Suprapubic skin (tissue), 4 donors: ENCODE measurements at regions not wholly inside any gene's neighbourhood (a gene's known extent, or its start where the extent isn't known, plus 50 kb on each side); places are given as distances from the start of the nearest gene placed in this dataset.

Experiments used
- DNase-seq, 2 donors: peaks; one replicate each; pipeline ENCODE4 v3.0.0-alpha.2; 2019; ENCODE audit warnings: low spot score in 2 of 2
- H3K27ac ChIP-seq: fragments of 200-600 bp; sonication (generic); one replicate; pipeline ENCODE4 v1.5.1; 2019
- H3K27me3 ChIP-seq: fragments of 200-600 bp; sonication (generic); one replicate; pipeline ENCODE4 v1.5.1; 2019
- H3K36me3 ChIP-seq: fragments of 200-600 bp; sonication (generic); one replicate; pipeline ENCODE4 v1.5.1; 2019
- H3K4me1 ChIP-seq: fragments of 200-600 bp; sonication (generic); one replicate; pipeline ENCODE4 v1.5.1; 2019
- H3K4me3 ChIP-seq: fragments of 200-600 bp; sonication (generic); one replicate; pipeline ENCODE4 v1.5.1; 2019; ENCODE audit warnings: mild to moderate bottlenecking
- H3K9me3 ChIP-seq: fragments of 200-600 bp; sonication (generic); one replicate; pipeline ENCODE4 v1.5.1; 2019
- EP300 ChIP-seq: sonication (generic); formaldehyde crosslinking; IDR thresholded peaks from one replicate; pipeline ENCODE4 v1.6.1; 2017; ENCODE audit warnings: antibody characterized with exemption
- POLR2A ChIP-seq, 2 donors: fragments of 450-650 bp; IDR thresholded peaks; one replicate each; pipeline ENCODE4 v1.6.1; 2017; ENCODE audit warnings: antibody characterized with exemption in 2 of 2, mild to moderate bottlenecking in 2 of 2, moderate library complexity in 2 of 2
- POLR2AphosphoS5 ChIP-seq, 3 donors: sonication (generic); formaldehyde crosslinking; IDR thresholded peaks; one replicate each; pipeline ENCODE4 v1.6.1; 2017; ENCODE audit warnings: antibody characterized with exemption in 3 of 3
- WGBS: methylation state at CpG from one replicate; pipeline ENCODE4 v1.1.5; 2018; 5-methylcytosine and 5-hydroxymethylcytosine counted together
- TF ChIP-seq, protein P1 (sequence below), 2 donors: fragments of 200-600 bp in 1 of 2; fragments of 450-650 bp in 1 of 2; sonication (generic) in 1 of 2; IDR thresholded peaks; one replicate each; pipeline ENCODE4 v1.5.1; 2016 to 2019; ENCODE audit warnings: antibody characterized with exemption in 2 of 2, mild to moderate bottlenecking in 1 of 2, moderate library complexity in 1 of 2

DNA sequence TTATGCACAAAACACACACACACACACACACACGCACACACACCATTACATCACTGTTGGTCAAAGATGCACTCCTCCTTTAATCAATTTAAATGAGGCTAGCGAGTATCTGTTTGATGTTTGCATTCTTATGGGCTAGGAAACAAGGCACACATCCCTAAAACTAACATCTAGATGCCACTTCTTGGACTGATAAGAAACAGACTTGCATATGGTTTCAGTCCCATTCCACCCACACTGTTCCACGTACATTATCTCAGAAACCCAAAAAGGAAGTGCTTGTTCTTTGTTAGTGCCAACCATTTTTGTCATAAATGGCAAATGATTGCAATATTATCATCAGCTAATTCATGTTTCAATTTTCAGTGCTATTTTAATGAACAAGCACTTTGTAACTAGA is 69.5 kb downstream of the CCR1 start:
- Histone ChIP-seq H3K4me1 (peaks cover 3% of the 10 kb centered on the region), H3K27ac (no peak overlapping the region), H3K4me3 (no peak overlapping the region), H3K27me3 (no peaks in the 10 kb centered on the region), H3K9me3 (no peaks in the 10 kb centered on the region), H3K36me3 (no peaks in the 10 kb centered on the region)
- no peak for TF ChIP-seq POLR2A (IDR thresholded peaks at IDR 0.05)
- TF ChIP-seq, protein P1, sequence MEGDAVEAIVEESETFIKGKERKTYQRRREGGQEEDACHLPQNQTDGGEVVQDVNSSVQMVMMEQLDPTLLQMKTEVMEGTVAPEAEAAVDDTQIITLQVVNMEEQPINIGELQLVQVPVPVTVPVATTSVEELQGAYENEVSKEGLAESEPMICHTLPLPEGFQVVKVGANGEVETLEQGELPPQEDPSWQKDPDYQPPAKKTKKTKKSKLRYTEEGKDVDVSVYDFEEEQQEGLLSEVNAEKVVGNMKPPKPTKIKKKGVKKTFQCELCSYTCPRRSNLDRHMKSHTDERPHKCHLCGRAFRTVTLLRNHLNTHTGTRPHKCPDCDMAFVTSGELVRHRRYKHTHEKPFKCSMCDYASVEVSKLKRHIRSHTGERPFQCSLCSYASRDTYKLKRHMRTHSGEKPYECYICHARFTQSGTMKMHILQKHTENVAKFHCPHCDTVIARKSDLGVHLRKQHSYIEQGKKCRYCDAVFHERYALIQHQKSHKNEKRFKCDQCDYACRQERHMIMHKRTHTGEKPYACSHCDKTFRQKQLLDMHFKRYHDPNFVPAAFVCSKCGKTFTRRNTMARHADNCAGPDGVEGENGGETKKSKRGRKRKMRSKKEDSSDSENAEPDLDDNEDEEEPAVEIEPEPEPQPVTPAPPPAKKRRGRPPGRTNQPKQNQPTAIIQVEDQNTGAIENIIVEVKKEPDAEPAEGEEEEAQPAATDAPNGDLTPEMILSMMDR (IDR thresholded peaks at IDR 0.05): no peak
- no peak for TF ChIP-seq POLR2AphosphoS5 (IDR thresholded peaks at IDR 0.05)
- TF ChIP-seq EP300: no peak
- no peak for DNase-seq
- WGBS: 62% methylated on average over 3 of the region's 3 CpGs

DNA sequence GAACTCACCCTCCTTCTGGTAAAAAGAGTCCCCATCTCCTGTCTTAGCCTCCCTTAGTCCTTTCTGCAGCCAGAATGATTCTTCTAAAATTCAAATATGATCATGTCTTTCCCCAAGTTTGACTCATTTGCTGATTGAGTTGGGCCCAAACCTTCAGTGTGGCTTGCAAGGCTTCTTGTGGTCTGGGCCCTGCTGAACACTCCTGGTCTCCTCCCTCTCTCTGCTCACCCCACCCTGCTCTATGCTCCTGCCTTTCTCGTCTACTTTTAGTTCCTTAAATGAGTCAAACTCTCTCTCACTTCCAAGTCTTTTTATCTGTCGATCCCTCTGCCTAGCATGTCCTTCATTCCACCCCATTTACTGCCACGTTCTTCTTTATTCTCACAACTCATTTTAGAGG is 72.6 kb downstream of the CCR1 start:
- H3K36me3 ChIP-seq: no peaks in the 10 kb centered on the region
- H3K4me3 ChIP-seq: no peak overlapping the region
- WGBS: 74% methylated on average over 3 of the region's 3 CpGs
- H3K27ac ChIP-seq: no peak overlapping the region
- peaks cover 3% of the 10 kb centered on the region for H3K4me1 ChIP-seq
- no peaks in the 10 kb centered on the region for H3K27me3 ChIP-seq
- DNase-seq: no peak
- no peaks in the 10 kb centered on the region for H3K9me3 ChIP-seq
- TF ChIP-seq, protein P1 (IDR thresholded peaks at IDR 0.05): no peak
- TF ChIP-seq POLR2A (IDR thresholded peaks at IDR 0.05): no peak

DNA sequence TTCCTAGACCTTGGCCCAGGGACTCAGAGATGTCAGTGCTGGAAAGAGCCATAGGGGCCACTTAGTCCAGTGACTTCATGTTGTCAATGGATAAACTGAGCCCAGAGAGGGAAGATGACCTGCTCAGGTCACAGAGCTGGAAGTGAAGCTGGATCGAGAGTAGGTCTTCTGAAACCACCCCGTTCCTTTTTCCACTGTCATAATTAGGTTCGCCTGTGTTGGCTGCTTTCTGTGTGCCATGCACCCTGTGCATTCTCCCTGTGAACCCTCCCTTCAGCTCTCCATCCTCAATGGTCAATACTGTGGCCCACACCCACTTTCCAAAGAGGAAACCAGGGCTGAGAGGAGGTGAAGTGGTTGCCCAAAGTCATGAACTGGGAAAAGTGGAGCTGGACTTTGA is 74.8 kb downstream of the CCR1 start:
- TF ChIP-seq POLR2A (IDR thresholded peaks at IDR 0.05) (no peak), EP300 (no peak), POLR2AphosphoS5 (IDR thresholded peaks at IDR 0.05) (no peak)
- TF ChIP-seq, protein P1 (IDR thresholded peaks at IDR 0.05): no peak
- Histone ChIP-seq H3K4me1 (peaks cover 3% of the 10 kb centered on the region), H3K36me3 (no peaks in the 10 kb centered on the region), H3K27ac (no peak overlapping the region), H3K27me3 (no peaks in the 10 kb centered on the region), H3K9me3 (no peaks in the 10 kb centered on the region), H3K4me3 (no peak overlapping the region)
- DNase-seq: no peak
- WGBS: 90% methylated on average over 3 of the region's 3 CpGs

DNA sequence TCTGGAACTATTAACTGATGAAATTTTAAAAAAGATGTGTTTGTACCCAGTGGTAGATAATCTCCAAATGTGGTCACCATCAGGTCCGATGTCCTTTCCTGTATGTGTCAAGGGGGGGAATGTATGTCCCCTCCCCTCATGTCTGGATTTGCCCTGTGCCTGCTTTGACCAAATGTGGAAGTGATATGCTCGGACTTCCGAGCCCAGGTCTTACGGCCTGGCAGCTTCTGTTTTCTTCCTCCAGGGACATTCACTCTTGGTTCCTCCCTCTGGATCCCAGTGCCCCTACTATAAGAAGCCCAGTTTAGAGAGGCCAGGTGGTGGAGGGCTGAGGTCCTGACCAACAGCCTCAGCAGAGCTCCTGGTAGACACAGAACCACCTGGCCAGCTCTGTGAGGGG is 75.5 kb downstream of the CCR1 start:
- Histone ChIP-seq H3K9me3 (no peaks in the 10 kb centered on the region), H3K27me3 (no peaks in the 10 kb centered on the region), H3K4me1 (peaks cover 3% of the 10 kb centered on the region), H3K36me3 (no peaks in the 10 kb centered on the region), H3K4me3 (no peak overlapping the region), H3K27ac (no peak overlapping the region)
- WGBS: 96% methylated on average over 4 of the region's 4 CpGs
- TF ChIP-seq EP300: no peak
- TF ChIP-seq, protein P1 (IDR thresholded peaks at IDR 0.05): no peak
- no peak for TF ChIP-seq POLR2A (IDR thresholded peaks at IDR 0.05)
- TF ChIP-seq POLR2AphosphoS5 (IDR thresholded peaks at IDR 0.05): no peak
- no peak for DNase-seq

DNA sequence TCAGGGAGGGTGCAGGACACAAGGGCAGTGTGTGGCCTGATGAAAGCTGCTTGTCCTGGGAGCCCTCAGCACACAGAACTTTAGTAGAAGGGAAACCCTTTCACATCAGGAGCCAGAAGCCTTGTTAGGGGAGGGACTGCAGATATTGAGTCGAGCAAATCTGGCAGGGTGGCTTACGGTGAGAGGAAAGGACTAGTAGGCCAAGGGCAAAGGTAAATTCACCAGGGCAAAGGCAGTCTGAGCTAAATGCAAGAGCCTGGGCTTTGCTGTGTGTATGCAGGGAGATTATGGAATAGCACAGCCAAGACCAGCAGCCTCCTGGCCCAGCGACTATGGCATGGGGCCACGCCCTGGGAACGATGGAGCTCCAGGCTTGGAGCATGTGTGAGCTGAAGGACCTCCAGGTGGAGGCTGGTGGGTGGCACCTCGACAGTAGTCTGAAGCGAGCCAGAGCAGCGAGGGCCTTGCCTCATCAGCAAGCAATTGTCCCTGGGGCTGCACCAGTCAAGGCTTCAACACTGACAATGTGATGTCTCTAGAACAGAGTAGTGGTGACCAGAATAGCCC is 76.1 kb downstream of the CCR1 start:
- H3K27me3 ChIP-seq: no peaks in the 10 kb centered on the region
- TF ChIP-seq EP300 (no peak), POLR2AphosphoS5 (IDR thresholded peaks at IDR 0.05) (no peak), POLR2A (IDR thresholded peaks at IDR 0.05) (no peak)
- TF ChIP-seq, protein P1 (IDR thresholded peaks at IDR 0.05): no peak
- no peak overlapping the region for H3K4me3 ChIP-seq
- no peak overlapping the region for H3K27ac ChIP-seq
- no peak for DNase-seq
- H3K4me1 ChIP-seq: peaks cover 3% of the 10 kb centered on the region
- no peaks in the 10 kb centered on the region for H3K9me3 ChIP-seq
- 83% methylated on average over 7 of the region's 8 CpGs for WGBS
- H3K36me3 ChIP-seq: no peaks in the 10 kb centered on the region
